SK-N-SH treated with all-trans-retinoic acid at 6 μM for 48 hours (cell line): ENCODE measurements at regions not wholly inside any gene's neighbourhood (a gene's known extent, or its start where the extent isn't known, plus 50 kb on each side); places are given as distances from the start of the nearest gene placed in this dataset.

Source experiments
- ARNTL ChIP-seq: fragments of 450-650 bp; formaldehyde crosslinking; IDR thresholded peaks from 2 replicates; pipeline ENCODE4 v1.5.0; 2020; ENCODE audit warnings: low read depth, mild to moderate bottlenecking, moderate library complexity, borderline replicate concordance
- OSR1 ChIP-seq: fragments of 250-450 bp; sonication (Bioruptor Pico); IDR thresholded peaks from 2 replicates; pipeline ENCODE4 v1.8.0; 2022; ENCODE audit warnings: moderate library complexity, mild to moderate bottlenecking, inconsistent platforms
- PATZ1 ChIP-seq: fragments of 250-450 bp; sonication (Bioruptor Pico); IDR thresholded peaks from 2 replicates; pipeline ENCODE4 v1.8.0; 2020; ENCODE audit warnings: mild to moderate bottlenecking, moderate library complexity, borderline replicate concordance
- POU6F1 ChIP-seq: fragments of 250-450 bp; sonication (Bioruptor Pico); IDR thresholded peaks from 2 replicates; pipeline ENCODE4 v1.8.0; 2021; ENCODE audit warnings: low read depth, mild to moderate bottlenecking, moderate library complexity, borderline replicate concordance
- PPARA ChIP-seq: fragments of 250-450 bp; sonication (Bioruptor Pico); IDR thresholded peaks from 2 replicates; pipeline ENCODE4 v1.5.0; 2020; ENCODE audit warnings: mild to moderate bottlenecking, borderline replicate concordance
- RARB ChIP-seq: fragments of 250-450 bp; sonication (Bioruptor Pico); IDR thresholded peaks from 2 replicates; pipeline ENCODE4 v1.8.0; 2021; ENCODE audit warnings: mild to moderate bottlenecking, moderate library complexity
- SNAI2 ChIP-seq: fragments of 250-450 bp; sonication (Bioruptor Pico); IDR thresholded peaks from 2 replicates; pipeline ENCODE4 v1.5.0; 2020; ENCODE audit warnings: mild to moderate bottlenecking, moderate library complexity
- TCF4 ChIP-seq: fragments of 250-450 bp; sonication (Bioruptor Pico); IDR thresholded peaks from 2 replicates; pipeline ENCODE4 v1.8.0; 2021; ENCODE audit warnings: mild to moderate bottlenecking, moderate library complexity, borderline replicate concordance
- TOX ChIP-seq: fragments of 250-450 bp; sonication (Bioruptor Pico); IDR thresholded peaks from 2 replicates; pipeline ENCODE4 v1.8.0; 2021; ENCODE audit warnings: mild to moderate bottlenecking, moderate library complexity, borderline replicate concordance
- ZFP3 ChIP-seq: fragments of 250-450 bp; sonication (Bioruptor Pico); IDR thresholded peaks from 2 replicates; pipeline ENCODE4 v1.5.0; 2020; ENCODE audit warnings: mild to moderate bottlenecking, moderate library complexity
- ZFP30 ChIP-seq: fragments of 450-650 bp; formaldehyde crosslinking; IDR thresholded peaks from 2 replicates; pipeline ENCODE4 v1.5.0; 2022; ENCODE audit warnings: mild to moderate bottlenecking, moderate library complexity
- ZNF70 ChIP-seq: fragments of 450-650 bp; formaldehyde crosslinking; IDR thresholded peaks from 2 replicates; pipeline ENCODE4 v1.5.0; 2020; ENCODE audit warnings: mild to moderate bottlenecking, moderate library complexity
- ZNF8 ChIP-seq: fragments of 450-650 bp; formaldehyde crosslinking; IDR thresholded peaks from 2 replicates; pipeline ENCODE4 v1.5.0; 2020; ENCODE audit warnings: mild to moderate bottlenecking, moderate library complexity

GRCh38 chr18:42446195-42446594, 491.2 kb downstream of the PIK3C3 start:
- TF ChIP-seq TOX (CRISPR knock-in tag) (no peak), ZNF70 (CRISPR knock-in tag) (no peak), SNAI2 (CRISPR knock-in tag) (no peak), TCF4 (CRISPR knock-in tag) (no peak), ZFP3 (CRISPR knock-in tag) (no peak), OSR1 (CRISPR knock-in tag) (no peak), POU6F1 (CRISPR knock-in tag) (no peak), ZFP30 (no peak), PPARA (no peak), RARB (CRISPR knock-in tag) (no peak), ARNTL (no peak), PATZ1 (CRISPR knock-in tag) (no peak), ZNF8 (CRISPR knock-in tag) (no peak)
